Heart right ventricle (tissue), 16 donors: ENCODE measurements at regions not wholly inside any gene's neighbourhood (a gene's known extent, or its start where the extent isn't known, plus 50 kb on each side); places are given as distances from the start of the nearest gene placed in this dataset.

Experiments
- ATAC-seq, 8 donors: fragments of 200-7000 bp; cut with Tn5 transposase; one replicate each; pipeline ENCODE4 v1.9.1; 2020; ENCODE audit warnings: mild to moderate bottlenecking in 8 of 8, moderate library complexity in 8 of 8, moderate number of reproducible peaks in 1 of 8
- DNase-seq, 2 donors: peaks; one replicate each; pipeline ENCODE4 v3.0.0-alpha.2; 2020
- H3K27ac ChIP-seq, 10 donors: fragments of 200-600 bp; sonication (generic) in 2 of 10; one replicate each; pipeline versions ENCODE4 v1.5.0 to v1.8.0; 2020 to 2022; ENCODE audit warnings: mild to moderate bottlenecking in 3 of 10
- H3K27me3 ChIP-seq, 7 donors: fragments of 200-600 bp; one replicate each; pipeline ENCODE4 v1.8.0; 2021 to 2022; ENCODE audit warnings: mild to moderate bottlenecking in 2 of 7
- H3K36me3 ChIP-seq, 9 donors: fragments of 200-600 bp; sonication (generic) in 1 of 9; one replicate each; pipeline versions ENCODE4 v1.5.0 to v1.8.0; 2020 to 2022; ENCODE audit warnings: mild to moderate bottlenecking in 2 of 9
- H3K4me1 ChIP-seq, 9 donors: fragments of 200-600 bp; sonication (generic) in 1 of 9; one replicate each; pipeline versions ENCODE4 v1.5.0 to v1.8.0; 2020 to 2022; ENCODE audit warnings: mild to moderate bottlenecking in 4 of 9
- H3K4me3 ChIP-seq, 10 donors: fragments of 200-600 bp; sonication (generic) in 2 of 10; one replicate each; pipeline versions ENCODE4 v1.5.0 to v1.8.0; 2020 to 2022; ENCODE audit warnings: mild to moderate bottlenecking in 7 of 10, moderate library complexity in 2 of 10
- H3K9me3 ChIP-seq, 11 donors: fragments of 200-600 bp in 10 of 11; sonication (generic) in 2 of 11; one replicate each; pipeline versions ENCODE4 v1.5.0 to v1.8.0; 2013 to 2022; ENCODE audit warnings: mild to moderate bottlenecking in 2 of 11, control low read depth in 1 of 11, moderate library complexity in 1 of 11
- WGBS, 2 donors: extraction: QIAGEN DNeasy Blood & Tissue Kit; methylation state at CpG; one replicate each; pipeline ENCODE4 v1.1.7; 2013; ENCODE audit warnings: inconsistent platforms in 1 of 2; 5-methylcytosine and 5-hydroxymethylcytosine counted together
- intact Hi-C, 10 donors: fragments of 100-400 bp; cut with DNase I; formaldehyde crosslinking; loops; one replicate each; pipeline versions ENCODE4 v1.11.1 to v1.14.2; 2022
- TF ChIP-seq, protein P1 (sequence below), 9 donors: fragments of 200-600 bp; sonication (generic) in 2 of 9; IDR thresholded peaks; one replicate each; pipeline versions ENCODE4 v1.5.0 to v1.8.0; 2021 to 2022; ENCODE audit warnings: antibody characterized with exemption in 9 of 9, mild to moderate bottlenecking in 5 of 9, moderate library complexity in 1 of 9
- donor health status: Arrhythmogenic right ventricular cardiomyopathy.
- donor health status: ischemic (EF 13 %, LVEDD 7.1; RV severe dilation, severe dysfunction).
- donor health status: healthy with polysubstance abuse.
- donor health status: DM: no; HTN: yes; CAD: no.
- donor health status: DM: no; HTN: no; CAD: no.
- donor health status: ischemic (EF 25% LVEDD 6.9; RV normal size, moderate dysfunction).
- donor health status: ischemic (EF 25% LVEDD 5.7; RV mildly dilated, moderate dysfunction).
- donor health status: healthy.
- donor health status: DM: yes; HTN: yes; CAD: no.
- donor health status: Ischemic cardiomyopathy.
- donor health status: ischemic (EF 35%, LVEDD 5.7; RV mildly dilated, moderate dysfunction).
- donor health status: nonischemic (EF 11% LVEDD 7.7; RV severe dilation, severe dysfunction).
- donor health status: DM: yes; HTN: yes; CAD: no.
- donor health status: PGD.
- donor health status: ischemic (EF 29% LVEDD 5.4; RV normal size, mild dysfunction).
- donor health status: nonischemic (EF 23%, LVEDD 6.1; RV moderate dilation, normal function).

GRCh38 chrX:98398542-98398941, 1514.8 kb downstream of the RPA4 start:
- Histone ChIP-seq H3K9me3 (peaks cover 0 to 29% (median 0%) of the 10 kb centered on the region in 11 donors), H3K4me1 (no peaks in the 10 kb centered on the region), H3K27ac (no peak overlapping the region), H3K36me3 (no peaks in the 10 kb centered on the region), H3K4me3 (no peak overlapping the region), H3K27me3 (no peaks in the 10 kb centered on the region)
- 29 to 36% methylated on average over 1 of the region's 1 CpG for whole genome bisulfite sequencing, 2 donors
- TF ChIP-seq, protein P1, sequence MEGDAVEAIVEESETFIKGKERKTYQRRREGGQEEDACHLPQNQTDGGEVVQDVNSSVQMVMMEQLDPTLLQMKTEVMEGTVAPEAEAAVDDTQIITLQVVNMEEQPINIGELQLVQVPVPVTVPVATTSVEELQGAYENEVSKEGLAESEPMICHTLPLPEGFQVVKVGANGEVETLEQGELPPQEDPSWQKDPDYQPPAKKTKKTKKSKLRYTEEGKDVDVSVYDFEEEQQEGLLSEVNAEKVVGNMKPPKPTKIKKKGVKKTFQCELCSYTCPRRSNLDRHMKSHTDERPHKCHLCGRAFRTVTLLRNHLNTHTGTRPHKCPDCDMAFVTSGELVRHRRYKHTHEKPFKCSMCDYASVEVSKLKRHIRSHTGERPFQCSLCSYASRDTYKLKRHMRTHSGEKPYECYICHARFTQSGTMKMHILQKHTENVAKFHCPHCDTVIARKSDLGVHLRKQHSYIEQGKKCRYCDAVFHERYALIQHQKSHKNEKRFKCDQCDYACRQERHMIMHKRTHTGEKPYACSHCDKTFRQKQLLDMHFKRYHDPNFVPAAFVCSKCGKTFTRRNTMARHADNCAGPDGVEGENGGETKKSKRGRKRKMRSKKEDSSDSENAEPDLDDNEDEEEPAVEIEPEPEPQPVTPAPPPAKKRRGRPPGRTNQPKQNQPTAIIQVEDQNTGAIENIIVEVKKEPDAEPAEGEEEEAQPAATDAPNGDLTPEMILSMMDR (IDR thresholded peaks at IDR 0.05) = no peak
- DNase-seq = no peak
- intact Hi-C loops = no loop called here
- no peak for ATAC-seq

- DNase-seq = no peak
- no peaks in the 10 kb centered on the region for H3K36me3 ChIP-seq
- no peak overlapping the region for H3K4me3 ChIP-seq
- H3K4me1 ChIP-seq = no peaks in the 10 kb centered on the region
- ATAC-seq = no peak
- 23 to 52% methylated on average over 1 of the region's 1 CpG for WGBS, 2 donors
- TF ChIP-seq, protein P1 (IDR thresholded peaks at IDR 0.05) = no peak
- H3K9me3 ChIP-seq = peaks cover 0 to under 1% (median 0%) of the 10 kb centered on the region in 11 donors
- no peak overlapping the region for H3K27ac ChIP-seq
- intact Hi-C loops = no loop called here
- H3K27me3 ChIP-seq = peaks cover 0 to 6% (median 0%) of the 10 kb centered on the region in 7 donors
Observed at GRCh38 chrX:98405376-98405775, 1521.7 kb downstream of the RPA4 start.

- no peak overlapping the region for H3K4me3 ChIP-seq
- intact Hi-C loops = no loop called here
- H3K9me3 ChIP-seq = no peaks in the 10 kb centered on the region
- TF ChIP-seq, protein P1 (IDR thresholded peaks at IDR 0.05) = no peak
- DNase-seq = no peak
- 61 to 92% methylated on average over 4 of the region's 4 CpGs for WGBS, 2 donors
- ATAC-seq = no peak
- H3K4me1 ChIP-seq = no peaks in the 10 kb centered on the region
- H3K27me3 ChIP-seq = peaks cover 0 to 6% (median 0%) of the 10 kb centered on the region in 7 donors
- no peaks in the 10 kb centered on the region for H3K36me3 ChIP-seq
- no peak overlapping the region for H3K27ac ChIP-seq
Observed at GRCh38 chrX:98407584-98407983, 1523.9 kb downstream of the RPA4 start.

- 67 to 88% methylated on average over 2 of the region's 2 CpGs for WGBS, 2 donors
- no peak overlapping the region for H3K4me3 ChIP-seq
- H3K36me3 ChIP-seq = no peaks in the 10 kb centered on the region
- ATAC-seq (no peak), DNase-seq (no peak)
- TF ChIP-seq, protein P1 (IDR thresholded peaks at IDR 0.05) = no peak
- intact Hi-C loops = no loop called here
- H3K9me3 ChIP-seq = no peaks in the 10 kb centered on the region
- peaks cover 0 to 6% (median 0%) of the 10 kb centered on the region in 7 donors for H3K27me3 ChIP-seq
- H3K27ac ChIP-seq = no peak overlapping the region
- H3K4me1 ChIP-seq = no peaks in the 10 kb centered on the region
Observed at GRCh38 chrX:98409867-98410266, 1526.2 kb downstream of the RPA4 start.
